HL-60 (cell line): ENCODE measurements at regions not wholly inside any gene's neighbourhood (a gene's known extent, or its start where the extent isn't known, plus 50 kb on each side); places are given as distances from the start of the nearest gene placed in this dataset.

Experiments used
- DNase-seq, 2 experiments: peaks; one replicate each; pipeline ENCODE4 v3.0.0-alpha.2; 2010 to 2020; ENCODE audit warnings: low read depth in 1 of 2, low spot score in 1 of 2
- H3K27ac ChIP-seq: fragments of 250-450 bp; sonication (Bioruptor Pico); replicated peaks from 2 replicates; pipeline ENCODE4 v1.5.1; 2020; ENCODE audit warnings: mild to moderate bottlenecking, moderate library complexity
- H3K27me3 ChIP-seq: fragments of 250-450 bp; sonication (Bioruptor Pico); 2 replicates; pipeline ENCODE4 v1.5.1; 2021; ENCODE audit warnings: mild to moderate bottlenecking, moderate library complexity; ENCODE audit not compliant: insufficient read depth, poor library complexity, severe bottlenecking
- H3K4me3 ChIP-seq: replicated peaks from 2 replicates; pipeline ENCODE4 v1.5.1; 2011; ENCODE audit warnings: mild to moderate bottlenecking, control low read depth, low read length; ENCODE audit not compliant: insufficient read depth
- GABPA ChIP-seq: IDR thresholded peaks from 2 replicates; pipeline ENCODE4 v1.6.1; 2012; ENCODE audit warnings: low read depth
- POLR2AphosphoS5 ChIP-seq: IDR thresholded peaks from 2 replicates; pipeline ENCODE4 v1.6.1; 2012; ENCODE audit warnings: low read depth
- SPI1 ChIP-seq: IDR thresholded peaks from 2 replicates; pipeline ENCODE4 v1.6.1; 2012; ENCODE audit warnings: low read depth, mild to moderate bottlenecking, borderline replicate concordance
- TF ChIP-seq, protein P1 (sequence below): IDR thresholded peaks from 2 replicates; pipeline ENCODE4 v1.6.1; 2012; ENCODE audit warnings: low read depth; ENCODE audit not compliant: insufficient replicate concordance
- TF ChIP-seq, protein P2 (sequence below): IDR thresholded peaks from one replicate; pipeline ENCODE4 v1.5.1; 2011; ENCODE audit warnings: low read length, control low read depth, inconsistent platforms; ENCODE audit not compliant: insufficient read depth

DNA sequence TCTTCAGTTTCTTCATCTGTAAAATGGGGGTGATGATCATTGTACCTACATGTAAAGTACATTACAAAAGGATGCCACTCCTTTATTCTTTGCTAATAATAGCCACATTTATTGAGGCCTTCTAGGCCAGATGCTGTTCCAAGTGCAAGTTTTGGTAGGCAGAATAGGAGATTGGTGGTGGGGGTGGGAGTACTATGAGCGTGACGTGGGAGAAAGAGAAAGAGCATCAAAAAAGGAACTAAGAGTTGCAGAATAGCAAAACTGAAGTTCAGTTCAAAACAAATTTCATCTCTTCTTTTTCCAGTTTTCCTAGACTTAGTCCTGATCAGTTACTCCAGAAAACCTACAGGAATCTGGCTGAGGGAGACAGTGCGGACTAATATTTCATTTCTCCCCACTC, 174.1 kb downstream of the SNX18 start:
- H3K4me3 ChIP-seq, result no peak overlapping the region
- TF ChIP-seq, protein P1, sequence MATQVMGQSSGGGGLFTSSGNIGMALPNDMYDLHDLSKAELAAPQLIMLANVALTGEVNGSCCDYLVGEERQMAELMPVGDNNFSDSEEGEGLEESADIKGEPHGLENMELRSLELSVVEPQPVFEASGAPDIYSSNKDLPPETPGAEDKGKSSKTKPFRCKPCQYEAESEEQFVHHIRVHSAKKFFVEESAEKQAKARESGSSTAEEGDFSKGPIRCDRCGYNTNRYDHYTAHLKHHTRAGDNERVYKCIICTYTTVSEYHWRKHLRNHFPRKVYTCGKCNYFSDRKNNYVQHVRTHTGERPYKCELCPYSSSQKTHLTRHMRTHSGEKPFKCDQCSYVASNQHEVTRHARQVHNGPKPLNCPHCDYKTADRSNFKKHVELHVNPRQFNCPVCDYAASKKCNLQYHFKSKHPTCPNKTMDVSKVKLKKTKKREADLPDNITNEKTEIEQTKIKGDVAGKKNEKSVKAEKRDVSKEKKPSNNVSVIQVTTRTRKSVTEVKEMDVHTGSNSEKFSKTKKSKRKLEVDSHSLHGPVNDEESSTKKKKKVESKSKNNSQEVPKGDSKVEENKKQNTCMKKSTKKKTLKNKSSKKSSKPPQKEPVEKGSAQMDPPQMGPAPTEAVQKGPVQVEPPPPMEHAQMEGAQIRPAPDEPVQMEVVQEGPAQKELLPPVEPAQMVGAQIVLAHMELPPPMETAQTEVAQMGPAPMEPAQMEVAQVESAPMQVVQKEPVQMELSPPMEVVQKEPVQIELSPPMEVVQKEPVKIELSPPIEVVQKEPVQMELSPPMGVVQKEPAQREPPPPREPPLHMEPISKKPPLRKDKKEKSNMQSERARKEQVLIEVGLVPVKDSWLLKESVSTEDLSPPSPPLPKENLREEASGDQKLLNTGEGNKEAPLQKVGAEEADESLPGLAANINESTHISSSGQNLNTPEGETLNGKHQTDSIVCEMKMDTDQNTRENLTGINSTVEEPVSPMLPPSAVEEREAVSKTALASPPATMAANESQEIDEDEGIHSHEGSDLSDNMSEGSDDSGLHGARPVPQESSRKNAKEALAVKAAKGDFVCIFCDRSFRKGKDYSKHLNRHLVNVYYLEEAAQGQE, result no peak
- TF ChIP-seq, protein P2, sequence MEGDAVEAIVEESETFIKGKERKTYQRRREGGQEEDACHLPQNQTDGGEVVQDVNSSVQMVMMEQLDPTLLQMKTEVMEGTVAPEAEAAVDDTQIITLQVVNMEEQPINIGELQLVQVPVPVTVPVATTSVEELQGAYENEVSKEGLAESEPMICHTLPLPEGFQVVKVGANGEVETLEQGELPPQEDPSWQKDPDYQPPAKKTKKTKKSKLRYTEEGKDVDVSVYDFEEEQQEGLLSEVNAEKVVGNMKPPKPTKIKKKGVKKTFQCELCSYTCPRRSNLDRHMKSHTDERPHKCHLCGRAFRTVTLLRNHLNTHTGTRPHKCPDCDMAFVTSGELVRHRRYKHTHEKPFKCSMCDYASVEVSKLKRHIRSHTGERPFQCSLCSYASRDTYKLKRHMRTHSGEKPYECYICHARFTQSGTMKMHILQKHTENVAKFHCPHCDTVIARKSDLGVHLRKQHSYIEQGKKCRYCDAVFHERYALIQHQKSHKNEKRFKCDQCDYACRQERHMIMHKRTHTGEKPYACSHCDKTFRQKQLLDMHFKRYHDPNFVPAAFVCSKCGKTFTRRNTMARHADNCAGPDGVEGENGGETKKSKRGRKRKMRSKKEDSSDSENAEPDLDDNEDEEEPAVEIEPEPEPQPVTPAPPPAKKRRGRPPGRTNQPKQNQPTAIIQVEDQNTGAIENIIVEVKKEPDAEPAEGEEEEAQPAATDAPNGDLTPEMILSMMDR, result no peak
- TF ChIP-seq GABPA (no peak), SPI1 (no peak)
- no peaks in the 10 kb centered on the region for H3K27me3 ChIP-seq
- no peak overlapping the region for H3K27ac ChIP-seq
- DNase-seq, result no peak

DNA sequence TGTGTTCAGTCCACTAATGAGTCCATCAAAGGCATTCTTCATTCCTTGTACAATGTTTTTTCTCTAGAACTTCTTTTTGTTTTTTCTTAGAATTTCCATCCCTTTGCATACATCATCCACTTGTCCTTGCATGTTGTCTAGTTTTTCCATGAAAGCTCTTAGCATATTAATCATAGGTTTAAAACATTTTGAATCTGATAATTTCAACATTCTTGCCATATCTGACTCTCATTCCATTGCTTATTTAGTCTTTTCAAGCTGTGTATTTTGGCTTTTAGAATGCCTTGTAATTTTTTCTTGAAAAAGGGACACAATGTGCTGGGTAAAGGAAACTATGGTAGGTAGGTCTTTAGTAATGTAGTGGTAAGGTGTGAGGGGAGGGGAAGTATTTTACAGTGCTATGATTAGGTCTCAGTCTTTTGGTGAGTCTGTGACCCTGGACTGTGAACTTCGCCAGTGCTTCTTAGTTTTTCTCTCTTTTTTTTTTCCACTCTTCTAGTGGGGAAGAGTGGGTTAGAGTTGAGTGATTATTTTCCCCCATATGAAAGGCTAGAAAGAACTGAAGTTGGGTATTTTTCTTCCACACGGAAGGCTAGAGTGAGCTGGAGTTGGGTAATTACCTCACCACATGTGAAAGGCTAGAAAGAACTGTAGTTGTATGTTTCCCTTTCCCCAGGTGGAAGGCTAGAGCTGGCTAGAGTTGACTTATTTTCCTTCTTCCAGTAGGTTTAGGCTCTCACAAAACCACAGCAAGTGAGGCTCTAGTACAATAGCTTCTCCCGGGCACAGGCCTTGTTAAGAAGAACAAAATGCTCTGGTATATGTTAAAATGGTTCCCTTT, 172.1 kb downstream of the SNX18 start:
- TF ChIP-seq, protein P1, result no peak
- TF ChIP-seq, protein P2, result no peak
- TF ChIP-seq POLR2AphosphoS5 (no peak), SPI1 (no peak), GABPA (no peak)
- no peak overlapping the region for H3K27ac ChIP-seq
- no peaks in the 10 kb centered on the region for H3K27me3 ChIP-seq
- H3K4me3 ChIP-seq, result no peak overlapping the region
- DNase-seq, result no peak

DNA sequence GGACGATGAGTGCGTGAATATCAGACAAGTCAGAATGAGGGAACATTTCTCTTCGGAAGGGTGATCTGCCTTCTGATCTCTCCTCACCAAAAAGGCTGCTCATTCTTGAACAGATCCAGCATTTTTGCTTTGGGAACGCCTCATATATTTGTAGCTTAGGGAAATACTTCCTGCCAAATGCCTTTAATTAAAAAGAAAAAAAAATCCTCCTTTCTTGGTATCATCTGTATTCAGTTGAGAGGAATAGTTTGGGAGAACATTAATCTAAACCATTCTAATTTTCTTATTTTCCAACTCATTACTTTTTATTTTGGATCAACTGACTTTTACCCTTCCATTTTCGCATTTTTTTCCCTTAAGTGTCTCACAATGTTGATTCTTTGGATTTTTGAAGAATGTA, 163.4 kb downstream of the SNX18 start:
- no peak for TF ChIP-seq SPI1
- TF ChIP-seq, protein P1, result no peak
- no peak for TF ChIP-seq POLR2AphosphoS5
- TF ChIP-seq, protein P2, result no peak
- TF ChIP-seq GABPA, result no peak
- DNase-seq, result no peak
- Histone ChIP-seq H3K4me3 (no peak overlapping the region), H3K27ac (no peak overlapping the region), H3K27me3 (no peaks in the 10 kb centered on the region)
